ENCODE measurements at regions not wholly inside any gene's neighbourhood (a gene's known extent, or its start where the extent isn't known, plus 50 kb on each side); places are given as distances from the start of the nearest gene placed in this dataset.

- no peak for DNase-seq (ENCODE audit: low spot score)
- Histone ChIP-seq H3K36me3 (no peaks in the 10 kb centered on the region), H3K27me3 (no peaks in the 10 kb centered on the region), H3K27ac (peak overlapping the region; percentile 1 to 23), H3K9me3 (no peaks in the 10 kb centered on the region), H3K4me1 (peaks cover 0 to 6% of the 10 kb centered on the region in 2 donors), H3K4me3 (no peak overlapping the region)
- TF ChIP-seq, protein P1, sequence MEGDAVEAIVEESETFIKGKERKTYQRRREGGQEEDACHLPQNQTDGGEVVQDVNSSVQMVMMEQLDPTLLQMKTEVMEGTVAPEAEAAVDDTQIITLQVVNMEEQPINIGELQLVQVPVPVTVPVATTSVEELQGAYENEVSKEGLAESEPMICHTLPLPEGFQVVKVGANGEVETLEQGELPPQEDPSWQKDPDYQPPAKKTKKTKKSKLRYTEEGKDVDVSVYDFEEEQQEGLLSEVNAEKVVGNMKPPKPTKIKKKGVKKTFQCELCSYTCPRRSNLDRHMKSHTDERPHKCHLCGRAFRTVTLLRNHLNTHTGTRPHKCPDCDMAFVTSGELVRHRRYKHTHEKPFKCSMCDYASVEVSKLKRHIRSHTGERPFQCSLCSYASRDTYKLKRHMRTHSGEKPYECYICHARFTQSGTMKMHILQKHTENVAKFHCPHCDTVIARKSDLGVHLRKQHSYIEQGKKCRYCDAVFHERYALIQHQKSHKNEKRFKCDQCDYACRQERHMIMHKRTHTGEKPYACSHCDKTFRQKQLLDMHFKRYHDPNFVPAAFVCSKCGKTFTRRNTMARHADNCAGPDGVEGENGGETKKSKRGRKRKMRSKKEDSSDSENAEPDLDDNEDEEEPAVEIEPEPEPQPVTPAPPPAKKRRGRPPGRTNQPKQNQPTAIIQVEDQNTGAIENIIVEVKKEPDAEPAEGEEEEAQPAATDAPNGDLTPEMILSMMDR (IDR thresholded peaks at IDR 0.05): no peak
These were observed 191.3 kb upstream of the NREP start for GRCh38 chr5:111948092-111948841.

- Histone ChIP-seq H3K9me3 (no peaks in the 10 kb centered on the region), H3K27me3 (no peaks in the 10 kb centered on the region)
- DNase-seq (ENCODE audit: low spot score): no peak
These were observed 189.6 kb upstream of the NREP start for GRCh38 chr5:111946556-111946955.

DNA sequence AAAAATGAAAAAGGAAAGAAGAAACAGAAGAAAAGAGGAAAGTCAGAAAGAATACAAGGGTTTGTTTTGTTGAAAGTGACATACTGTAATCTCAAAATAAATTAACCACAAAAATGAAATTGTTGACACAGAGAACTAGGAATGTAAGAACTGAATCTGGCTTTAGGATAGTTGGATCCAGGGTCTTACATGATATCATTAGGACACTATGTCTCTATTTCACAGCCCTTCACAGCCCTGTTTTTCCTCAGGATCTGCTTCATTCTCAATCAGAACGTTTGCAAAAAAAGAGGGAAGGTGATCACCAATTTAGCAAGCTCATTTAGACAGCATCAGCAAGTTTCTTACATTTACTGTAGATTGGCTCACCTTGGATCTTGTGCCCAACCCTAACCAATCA lies 188.5 kb upstream of the NREP start:
- no peak for DNase-seq (ENCODE audit: low spot score)
- H3K36me3 ChIP-seq: no peaks in the 10 kb centered on the region
- H3K4me1 ChIP-seq: peaks cover 0 to 6% of the 10 kb centered on the region in 2 donors
- no peak overlapping the region for H3K27ac ChIP-seq
- TF ChIP-seq, protein P1 (IDR thresholded peaks at IDR 0.05): no peak
- H3K4me3 ChIP-seq: no peak overlapping the region
- H3K9me3 ChIP-seq: no peaks in the 10 kb centered on the region
- no peaks in the 10 kb centered on the region for H3K27me3 ChIP-seq

More at GRCh38 chr5:111946556-111946955, 189.6 kb upstream of the NREP start:
- TF ChIP-seq, protein P1 (IDR thresholded peaks at IDR 0.05): no peak
- H3K36me3 ChIP-seq: no peaks in the 10 kb centered on the region
- H3K27ac ChIP-seq: no peak overlapping the region
- no peak overlapping the region for H3K4me3 ChIP-seq
- H3K4me1 ChIP-seq: peaks cover 0 to 6% of the 10 kb centered on the region in 2 donors

DNA sequence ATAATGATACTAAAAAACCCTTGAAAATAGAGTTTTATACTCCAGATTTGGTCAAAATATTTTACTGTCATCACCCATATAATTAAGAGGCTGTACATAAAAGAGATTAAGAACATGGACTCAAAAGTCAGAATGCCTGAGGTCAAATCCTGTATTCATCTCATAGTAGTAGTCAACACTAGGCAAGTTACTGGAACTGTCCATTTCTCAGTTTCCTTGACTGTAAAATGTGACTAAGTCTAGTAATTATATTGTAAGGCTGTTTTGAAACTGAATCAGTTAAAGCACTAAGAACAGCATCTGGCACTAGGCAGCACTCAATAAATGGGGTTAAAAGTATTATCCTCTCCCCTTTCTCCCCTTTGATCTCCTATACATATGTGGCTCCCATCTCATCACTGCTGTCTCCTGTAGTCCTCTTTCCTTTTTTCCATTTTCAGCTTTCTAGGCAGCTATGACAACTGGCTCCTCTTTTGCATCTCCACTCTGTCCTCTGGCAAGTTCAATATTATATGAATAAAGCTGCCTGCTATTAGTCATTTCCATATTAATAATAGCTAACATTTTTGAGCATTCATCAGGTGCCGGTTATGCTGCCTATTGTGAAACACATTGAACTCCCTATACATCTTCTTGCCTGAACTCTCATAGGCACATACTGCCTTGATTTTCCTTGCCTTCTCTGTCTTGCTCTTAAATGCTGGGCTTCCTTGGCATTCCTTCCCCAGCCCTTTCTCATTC lies 185.8 kb upstream of the NREP start:
- DNase-seq (ENCODE audit: low spot score): no peak

DNA sequence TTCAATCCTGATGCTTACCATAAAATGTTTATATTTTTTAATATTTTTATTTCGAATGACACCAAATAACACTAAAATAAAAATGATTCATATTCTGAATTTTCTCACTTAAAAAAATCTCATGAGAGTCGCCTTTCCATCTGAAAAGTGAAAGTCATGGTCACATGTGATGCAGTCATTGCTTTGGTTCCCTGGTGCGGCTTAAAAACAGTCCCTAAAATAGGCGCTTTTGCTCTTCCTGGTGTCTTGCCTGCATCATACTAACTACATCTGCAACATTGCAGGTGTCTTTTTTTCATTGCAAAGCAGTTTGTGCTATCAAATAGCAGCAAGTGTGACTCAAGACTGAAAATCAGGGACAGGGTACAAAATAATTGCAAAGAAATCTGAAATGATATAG lies 185.2 kb upstream of the NREP start:
- H3K27me3 ChIP-seq: no peaks in the 10 kb centered on the region
- TF ChIP-seq, protein P1 (IDR thresholded peaks at IDR 0.05): no peak
- H3K27ac ChIP-seq: no peak overlapping the region
- no peak overlapping the region for H3K4me3 ChIP-seq
- H3K36me3 ChIP-seq: no peaks in the 10 kb centered on the region
- no peak for DNase-seq (ENCODE audit: low spot score)
- H3K4me1 ChIP-seq: no peaks in the 10 kb centered on the region
- no peaks in the 10 kb centered on the region for H3K9me3 ChIP-seq

More for the DNA sequence above, 185.8 kb upstream of the NREP start:
- no peaks in the 10 kb centered on the region for H3K9me3 ChIP-seq
- H3K27ac ChIP-seq: no peak overlapping the region
- no peaks in the 10 kb centered on the region for H3K4me1 ChIP-seq
- no peaks in the 10 kb centered on the region for H3K27me3 ChIP-seq
- TF ChIP-seq, protein P1 (IDR thresholded peaks at IDR 0.05): no peak
- no peaks in the 10 kb centered on the region for H3K36me3 ChIP-seq
- no peak overlapping the region for H3K4me3 ChIP-seq

Data from right atrium auricular region (tissue), 2 donors.